GM20000 (cell line): ENCODE measurements at regions not wholly inside any gene's neighbourhood (a gene's known extent, or its start where the extent isn't known, plus 50 kb on each side); places are given as distances from the start of the nearest gene placed in this dataset.

Source experiments
- DNase-seq: peaks from one replicate; pipeline ENCODE4 v3.0.0; 2012; ENCODE audit warnings: low spot score
- TF ChIP-seq, protein P1 (sequence below): IDR thresholded peaks from 2 replicates; pipeline ENCODE4 v1.5.1; 2012; ENCODE audit warnings: mild to moderate bottlenecking, control low read depth; ENCODE audit errors: extremely low read depth, missing control alignments

- TF ChIP-seq, protein P1, sequence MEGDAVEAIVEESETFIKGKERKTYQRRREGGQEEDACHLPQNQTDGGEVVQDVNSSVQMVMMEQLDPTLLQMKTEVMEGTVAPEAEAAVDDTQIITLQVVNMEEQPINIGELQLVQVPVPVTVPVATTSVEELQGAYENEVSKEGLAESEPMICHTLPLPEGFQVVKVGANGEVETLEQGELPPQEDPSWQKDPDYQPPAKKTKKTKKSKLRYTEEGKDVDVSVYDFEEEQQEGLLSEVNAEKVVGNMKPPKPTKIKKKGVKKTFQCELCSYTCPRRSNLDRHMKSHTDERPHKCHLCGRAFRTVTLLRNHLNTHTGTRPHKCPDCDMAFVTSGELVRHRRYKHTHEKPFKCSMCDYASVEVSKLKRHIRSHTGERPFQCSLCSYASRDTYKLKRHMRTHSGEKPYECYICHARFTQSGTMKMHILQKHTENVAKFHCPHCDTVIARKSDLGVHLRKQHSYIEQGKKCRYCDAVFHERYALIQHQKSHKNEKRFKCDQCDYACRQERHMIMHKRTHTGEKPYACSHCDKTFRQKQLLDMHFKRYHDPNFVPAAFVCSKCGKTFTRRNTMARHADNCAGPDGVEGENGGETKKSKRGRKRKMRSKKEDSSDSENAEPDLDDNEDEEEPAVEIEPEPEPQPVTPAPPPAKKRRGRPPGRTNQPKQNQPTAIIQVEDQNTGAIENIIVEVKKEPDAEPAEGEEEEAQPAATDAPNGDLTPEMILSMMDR = no peak
Measured at GRCh38 chr20:21609981-21610380, 95.5 kb upstream of the PAX1 start.

GRCh38 chr20:21609221-21609620 lies 95.4 kb upstream of the NKX2-2 start:
- no peak for DNase-seq
- TF ChIP-seq, protein P1 = no peak

More at GRCh38 chr20:21609981-21610380, 95.5 kb upstream of the PAX1 start:
- no peak for DNase-seq

GRCh38 chr20:21608777-21609176 lies 94.9 kb upstream of the NKX2-2 start:
- DNase-seq = no peak
- TF ChIP-seq, protein P1 = no peak

DNA sequence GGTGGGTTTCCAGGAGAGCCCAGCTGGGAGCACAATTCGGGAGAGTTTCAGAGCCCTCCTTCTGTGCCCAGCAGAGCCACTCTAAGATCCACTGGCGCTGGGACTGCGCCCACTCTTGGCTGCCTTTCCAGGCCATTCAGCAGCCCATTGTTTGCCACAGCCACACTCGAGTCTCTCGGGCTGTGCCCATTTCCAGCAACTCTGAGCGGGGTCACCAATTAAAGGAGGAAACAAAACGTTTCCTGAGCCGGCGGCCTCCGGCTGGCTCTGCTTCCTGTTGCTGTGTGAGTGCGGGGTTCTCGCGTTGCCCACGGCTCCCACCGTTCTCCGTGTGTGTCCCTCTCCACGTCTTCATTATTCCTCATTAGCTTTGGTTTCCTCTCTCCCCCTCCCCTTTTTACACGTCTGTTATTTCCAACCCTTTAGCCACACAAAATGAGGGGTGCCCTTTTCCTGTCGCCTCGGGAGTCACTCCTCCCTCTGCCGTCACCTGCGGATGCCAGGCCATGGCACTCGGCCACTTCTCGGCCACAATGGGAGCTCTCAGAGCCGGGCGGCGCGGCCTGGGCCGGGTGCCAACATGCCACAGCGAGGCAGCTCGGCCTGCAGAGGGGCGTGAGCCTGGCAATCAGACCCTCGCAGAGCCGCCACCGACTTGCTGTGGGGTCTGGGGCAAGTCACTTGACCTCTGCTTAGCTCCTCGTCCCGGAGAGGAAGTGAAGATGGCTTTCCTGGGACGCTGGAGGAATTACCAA lies 94.3 kb upstream of the NKX2-2 start:
- no peak for DNase-seq
- TF ChIP-seq, protein P1 = no peak

- DNase-seq = no peak
- TF ChIP-seq, protein P1 = no peak
Measured at GRCh38 chr20:21601799-21602198, 87.9 kb upstream of the NKX2-2 start.

DNA sequence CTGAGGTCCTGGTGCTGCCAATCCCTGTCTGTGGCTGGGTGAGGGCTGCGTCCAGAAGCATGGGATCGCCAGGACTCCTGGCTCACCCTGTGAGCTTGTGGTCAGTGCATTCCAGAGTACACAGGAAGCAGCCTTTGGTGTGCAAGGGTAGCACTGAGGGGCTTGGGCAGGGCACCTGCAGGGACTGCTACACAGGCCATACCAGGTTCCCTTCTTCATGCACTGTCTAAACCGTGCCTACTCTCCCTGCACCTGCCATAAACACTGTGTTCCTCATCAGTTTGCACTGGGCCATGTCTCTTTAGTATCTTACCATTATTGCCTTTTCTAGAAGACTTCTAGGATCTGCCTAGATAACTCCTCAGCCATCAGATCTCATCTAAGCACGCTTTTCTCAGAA lies 72.8 kb upstream of the NKX2-2 start:
- TF ChIP-seq, protein P1 = no peak
- no peak for DNase-seq

GRCh38 chr20:21583486-21584168 lies 69.8 kb upstream of the NKX2-2 start:
- DNase-seq = no peak
- TF ChIP-seq, protein P1 = no peak
